Neural progenitor cell (in vitro differentiated cells): ENCODE measurements at regions not wholly inside any gene's neighbourhood (a gene's known extent, or its start where the extent isn't known, plus 50 kb on each side); places are given as distances from the start of the nearest gene placed in this dataset.

Experiments
- EZH2phosphoT487 ChIP-seq: fragments of 200-600 bp; sonication (generic); IDR thresholded peaks from 2 replicates; pipeline ENCODE4 v1.6.1; 2017; ENCODE audit warnings: antibody characterized with exemption
- TF ChIP-seq, protein P1 (sequence below): fragments of 200-600 bp; sonication (generic); IDR thresholded peaks from 2 replicates; pipeline ENCODE4 v1.5.1; 2017; ENCODE audit warnings: antibody characterized with exemption, mild to moderate bottlenecking

DNA sequence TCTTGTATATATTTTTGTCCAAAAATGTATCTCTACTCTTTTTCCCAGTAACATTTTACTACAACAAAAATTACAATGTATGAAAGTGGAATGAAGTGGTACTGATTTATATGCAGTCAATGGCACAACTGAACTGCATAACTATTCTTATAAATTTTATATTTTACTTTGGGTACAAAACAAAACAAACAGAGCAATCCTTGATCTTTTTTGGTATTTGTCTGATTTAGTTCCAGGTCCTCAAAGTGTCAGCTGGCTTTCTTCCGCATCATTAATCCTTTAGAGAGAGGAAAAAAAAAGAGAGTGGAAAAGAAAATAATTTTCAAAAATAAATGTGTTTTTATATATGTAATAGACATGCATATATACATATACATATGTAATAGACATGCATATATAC is 252.4 kb upstream of the SLIT2 start:
- no peak for TF ChIP-seq EZH2phosphoT487
- TF ChIP-seq, protein P1, sequence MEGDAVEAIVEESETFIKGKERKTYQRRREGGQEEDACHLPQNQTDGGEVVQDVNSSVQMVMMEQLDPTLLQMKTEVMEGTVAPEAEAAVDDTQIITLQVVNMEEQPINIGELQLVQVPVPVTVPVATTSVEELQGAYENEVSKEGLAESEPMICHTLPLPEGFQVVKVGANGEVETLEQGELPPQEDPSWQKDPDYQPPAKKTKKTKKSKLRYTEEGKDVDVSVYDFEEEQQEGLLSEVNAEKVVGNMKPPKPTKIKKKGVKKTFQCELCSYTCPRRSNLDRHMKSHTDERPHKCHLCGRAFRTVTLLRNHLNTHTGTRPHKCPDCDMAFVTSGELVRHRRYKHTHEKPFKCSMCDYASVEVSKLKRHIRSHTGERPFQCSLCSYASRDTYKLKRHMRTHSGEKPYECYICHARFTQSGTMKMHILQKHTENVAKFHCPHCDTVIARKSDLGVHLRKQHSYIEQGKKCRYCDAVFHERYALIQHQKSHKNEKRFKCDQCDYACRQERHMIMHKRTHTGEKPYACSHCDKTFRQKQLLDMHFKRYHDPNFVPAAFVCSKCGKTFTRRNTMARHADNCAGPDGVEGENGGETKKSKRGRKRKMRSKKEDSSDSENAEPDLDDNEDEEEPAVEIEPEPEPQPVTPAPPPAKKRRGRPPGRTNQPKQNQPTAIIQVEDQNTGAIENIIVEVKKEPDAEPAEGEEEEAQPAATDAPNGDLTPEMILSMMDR = no peak
